D721Med (cell line): ENCODE measurements at regions not wholly inside any gene's neighbourhood (a gene's known extent, or its start where the extent isn't known, plus 50 kb on each side); places are given as distances from the start of the nearest gene placed in this dataset.

ENCODE experiments used
- DNase-seq: peaks from one replicate; pipeline ENCODE4 v3.0.0; 2011; ENCODE audit warnings: low spot score; ENCODE audit not compliant: insufficient read length
- FAIRE-seq: peaks from 2 replicates; lab custom pipeline; 2011; peaks lifted over from hg19 to GRCh38; lab: Jason Lieb, UNC
- TF ChIP-seq, protein P1 (sequence below): IDR thresholded peaks from 2 replicates; pipeline ENCODE4 v1.5.1; 2012; ENCODE audit warnings: mild to moderate bottlenecking, control low read depth; ENCODE audit not compliant: insufficient read depth; ENCODE audit errors: missing control alignments

DNA sequence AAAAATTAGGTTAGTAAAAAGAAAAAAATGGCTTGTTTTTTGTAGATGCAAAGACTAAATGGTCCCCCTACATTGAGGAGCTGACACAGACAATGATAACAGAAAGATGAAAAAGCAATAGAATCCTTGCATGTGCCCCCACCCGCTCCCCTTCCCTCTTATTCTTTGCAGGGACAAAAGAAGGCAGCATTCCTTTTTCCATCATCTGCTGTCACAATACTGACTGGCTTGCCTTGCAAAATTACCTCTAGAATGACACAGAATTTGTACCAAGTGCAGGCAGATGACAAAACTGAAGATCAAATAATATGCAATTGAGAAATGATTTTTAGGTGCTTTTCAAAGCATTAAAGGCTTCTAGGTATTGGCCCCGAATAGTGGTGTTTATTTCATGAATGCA, 153.1 kb upstream of the AGA start:
- FAIRE-seq (no peak), DNase-seq (no peak)
- TF ChIP-seq, protein P1, sequence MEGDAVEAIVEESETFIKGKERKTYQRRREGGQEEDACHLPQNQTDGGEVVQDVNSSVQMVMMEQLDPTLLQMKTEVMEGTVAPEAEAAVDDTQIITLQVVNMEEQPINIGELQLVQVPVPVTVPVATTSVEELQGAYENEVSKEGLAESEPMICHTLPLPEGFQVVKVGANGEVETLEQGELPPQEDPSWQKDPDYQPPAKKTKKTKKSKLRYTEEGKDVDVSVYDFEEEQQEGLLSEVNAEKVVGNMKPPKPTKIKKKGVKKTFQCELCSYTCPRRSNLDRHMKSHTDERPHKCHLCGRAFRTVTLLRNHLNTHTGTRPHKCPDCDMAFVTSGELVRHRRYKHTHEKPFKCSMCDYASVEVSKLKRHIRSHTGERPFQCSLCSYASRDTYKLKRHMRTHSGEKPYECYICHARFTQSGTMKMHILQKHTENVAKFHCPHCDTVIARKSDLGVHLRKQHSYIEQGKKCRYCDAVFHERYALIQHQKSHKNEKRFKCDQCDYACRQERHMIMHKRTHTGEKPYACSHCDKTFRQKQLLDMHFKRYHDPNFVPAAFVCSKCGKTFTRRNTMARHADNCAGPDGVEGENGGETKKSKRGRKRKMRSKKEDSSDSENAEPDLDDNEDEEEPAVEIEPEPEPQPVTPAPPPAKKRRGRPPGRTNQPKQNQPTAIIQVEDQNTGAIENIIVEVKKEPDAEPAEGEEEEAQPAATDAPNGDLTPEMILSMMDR = no peak

DNA sequence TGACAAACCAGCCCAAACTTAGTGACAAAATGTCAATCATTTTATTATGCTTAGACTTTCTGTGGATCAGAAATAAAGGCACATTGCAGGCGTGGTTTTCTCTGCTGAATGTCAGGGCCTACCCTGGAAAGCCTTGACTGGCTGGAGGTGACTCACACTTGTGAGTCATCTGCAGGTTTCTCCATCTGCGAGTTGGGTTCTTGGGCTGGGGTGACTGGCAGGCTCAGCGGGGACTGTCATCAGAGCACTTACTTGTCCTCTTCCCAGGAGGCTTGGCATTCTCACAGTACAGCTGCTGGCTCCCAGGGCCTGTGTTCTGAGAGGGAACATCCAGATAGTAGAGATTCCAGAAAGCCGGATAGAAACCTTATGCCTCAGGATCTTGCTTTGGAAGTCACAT, 153.8 kb upstream of the AGA start:
- no peak for FAIRE-seq
- no peak for DNase-seq
- TF ChIP-seq, protein P1 = no peak

DNA sequence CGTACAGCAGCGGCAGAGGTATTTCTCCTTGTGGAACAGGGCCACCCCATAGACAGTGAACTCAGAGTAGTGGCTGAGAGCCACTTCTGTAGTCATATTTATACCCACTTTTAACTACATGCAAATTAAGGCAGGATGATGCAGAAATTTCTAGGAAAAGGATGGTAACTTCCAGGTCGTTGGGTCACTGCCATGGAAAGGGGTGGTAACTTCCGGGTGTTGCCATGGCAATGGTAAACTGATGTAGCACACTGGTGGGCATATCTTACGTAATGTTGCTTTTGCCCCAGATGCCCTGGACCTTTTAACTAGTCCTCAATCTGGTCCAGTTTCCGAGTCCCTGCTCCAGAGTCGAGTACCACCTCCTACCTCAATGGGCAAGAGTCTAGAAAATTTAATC, 154.8 kb upstream of the AGA start:
- DNase-seq (no peak), FAIRE-seq (no peak)
- TF ChIP-seq, protein P1 = no peak

DNA sequence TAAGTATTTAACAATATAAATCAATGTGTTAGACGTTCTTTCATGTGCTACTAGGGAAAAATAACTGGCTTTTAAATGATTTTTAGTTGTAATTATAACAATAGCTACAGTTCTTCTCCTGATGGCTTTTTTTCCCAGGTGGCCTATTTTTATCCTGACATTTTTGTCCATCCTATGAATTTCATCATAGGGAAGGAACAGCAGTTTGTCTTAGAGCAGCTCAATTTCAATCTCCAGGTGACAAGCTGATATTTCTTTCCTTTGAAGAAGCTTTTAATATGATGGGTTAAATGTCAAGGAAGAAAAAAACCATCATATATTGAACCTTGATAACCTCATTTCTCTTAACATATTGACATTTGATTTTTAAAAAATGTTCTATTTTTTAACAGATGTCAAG, 163.0 kb upstream of the AGA start:
- TF ChIP-seq, protein P1 = no peak
- DNase-seq (no peak), FAIRE-seq (no peak)

DNA sequence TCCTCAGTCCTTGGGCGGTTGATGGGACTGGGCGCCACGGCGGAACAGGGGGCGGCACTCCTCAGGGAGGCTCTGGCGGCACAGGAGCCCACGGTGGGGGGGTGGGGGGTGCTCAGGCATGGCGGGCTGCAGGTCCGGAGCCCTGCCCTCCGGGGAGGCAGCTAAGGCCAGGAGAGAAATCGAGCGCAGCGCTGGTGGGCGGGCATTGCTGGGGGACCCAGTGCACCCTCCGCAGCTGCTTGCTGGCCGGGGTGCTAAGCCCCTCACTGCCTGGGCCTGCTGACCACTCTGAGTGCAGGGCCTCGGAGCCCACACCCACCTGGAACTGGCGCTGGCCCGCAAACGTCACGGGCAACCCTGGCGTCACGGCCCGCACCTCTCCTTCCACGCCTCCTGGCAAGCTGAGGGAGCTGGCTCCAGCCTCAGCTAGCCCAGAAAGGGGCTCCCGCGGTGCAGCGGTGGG, 164.9 kb upstream of the AGA start:
- DNase-seq (no peak), FAIRE-seq (no peak)
- TF ChIP-seq, protein P1 = no peak

DNA sequence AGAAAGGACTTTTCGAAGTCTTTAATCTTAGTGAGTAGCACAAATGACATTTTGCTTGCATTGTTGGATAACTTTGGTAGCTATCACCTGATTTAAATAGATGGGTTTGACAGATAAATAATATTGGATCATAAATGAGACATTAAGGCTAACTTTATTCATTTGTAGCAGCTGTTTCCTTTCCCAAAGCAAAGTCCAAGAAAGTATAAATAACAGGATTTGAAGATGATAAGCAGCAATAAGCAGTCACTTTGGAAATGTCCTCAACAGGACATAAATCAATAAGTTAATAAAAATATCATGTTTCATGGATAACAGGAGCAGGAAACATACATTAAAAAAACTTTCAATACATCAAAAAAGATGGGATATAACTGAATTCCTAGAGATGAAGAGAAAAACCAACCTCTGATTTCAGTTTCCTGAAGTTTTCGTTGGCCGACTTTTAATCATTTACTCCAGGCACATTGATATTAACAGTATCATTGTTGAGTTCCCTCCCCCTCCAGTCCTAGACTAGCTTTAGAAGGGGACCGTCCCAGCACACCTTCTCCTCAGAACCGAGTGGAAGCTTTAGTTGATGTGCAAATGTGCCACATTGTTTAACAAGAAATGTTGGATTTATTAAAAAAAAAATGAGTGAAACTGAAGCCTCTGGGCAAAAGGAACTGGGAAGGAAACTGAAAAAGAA, 169.9 kb upstream of the AGA start:
- TF ChIP-seq, protein P1 = no peak
- no peak for DNase-seq
- no peak for FAIRE-seq

DNA sequence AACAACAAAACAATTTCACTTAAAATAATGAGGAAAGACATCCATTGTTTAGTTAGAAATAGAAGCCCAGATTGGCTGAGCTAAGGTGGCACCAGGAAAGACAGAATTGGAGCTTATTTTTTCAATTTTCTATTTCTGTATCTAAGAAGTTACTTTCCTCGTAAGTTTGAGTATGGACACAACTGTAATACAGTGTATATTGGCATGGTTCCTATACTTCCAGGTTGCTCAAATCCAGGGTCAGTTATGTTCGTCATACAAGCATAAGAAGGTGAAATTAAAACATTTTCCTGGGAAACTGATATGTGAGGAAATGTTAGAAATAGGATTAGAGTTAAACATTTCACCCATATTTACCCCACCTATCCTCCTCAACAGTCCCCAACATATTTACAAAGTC, 170.4 kb upstream of the AGA start:
- DNase-seq = no peak
- TF ChIP-seq, protein P1 = no peak
- FAIRE-seq = no peak
